Loucy (cell line): ENCODE measurements at regions not wholly inside any gene's neighbourhood (a gene's known extent, or its start where the extent isn't known, plus 50 kb on each side); places are given as distances from the start of the nearest gene placed in this dataset.

Experiments used
- H2AFZ ChIP-seq: fragments of 200-600 bp; sonication (generic); 2 replicates; pipeline ENCODE4 v1.6.0; 2016; ENCODE audit warnings: antibody characterized with exemption, mild to moderate bottlenecking, low read length, moderate library complexity
- H3F3A ChIP-seq: fragments of 200-600 bp; 2 replicates; pipeline ENCODE4 v1.6.0; 2016; ENCODE audit warnings: antibody characterized with exemption, low read depth, mild to moderate bottlenecking
- H3K27me3 ChIP-seq: fragments of 200-600 bp; sonication (generic); 2 replicates; pipeline ENCODE4 v1.6.1; 2014; ENCODE audit warnings: low read length, mild to moderate bottlenecking; ENCODE audit not compliant: insufficient read depth, poor library complexity, severe bottlenecking
- H3K36me3 ChIP-seq: fragments of 200-600 bp; sonication (generic); 2 replicates; pipeline ENCODE4 v1.6.1; 2016; ENCODE audit warnings: low read length; ENCODE audit not compliant: insufficient read depth
- H3K4me1 ChIP-seq: fragments of 200-600 bp; sonication (generic); 2 replicates; pipeline ENCODE4 v1.5.1; 2014; ENCODE audit warnings: low read length, mild to moderate bottlenecking; ENCODE audit not compliant: insufficient read depth, poor library complexity, severe bottlenecking
- H3K4me2 ChIP-seq: fragments of 200-600 bp; sonication (generic); 2 replicates; pipeline ENCODE4 v1.6.0; 2014; ENCODE audit warnings: antibody characterized with exemption, low read length, low read depth, mild to moderate bottlenecking; ENCODE audit not compliant: poor library complexity, severe bottlenecking
- H3K4me3 ChIP-seq: fragments of 200-600 bp; sonication (generic); 2 replicates; pipeline ENCODE4 v1.5.1; 2014; ENCODE audit warnings: low read length, mild to moderate bottlenecking, mixed read lengths; ENCODE audit not compliant: poor library complexity, severe bottlenecking
- H3K79me2 ChIP-seq: fragments of 200-600 bp; sonication (generic); 2 replicates; pipeline ENCODE4 v1.6.1; 2014; ENCODE audit warnings: low read length; ENCODE audit not compliant: insufficient read depth
- H3K9ac ChIP-seq: fragments of 200-600 bp; sonication (generic); 2 replicates; pipeline ENCODE4 v1.6.0; 2014; ENCODE audit warnings: mild to moderate bottlenecking, low read depth, low read length, moderate library complexity; ENCODE audit not compliant: poor library complexity, severe bottlenecking
- H3K9me2 ChIP-seq: fragments of 200-600 bp; sonication (generic); replicated peaks from 2 replicates; pipeline ENCODE4 v1.6.1; 2016; ENCODE audit warnings: low read depth, low read length, mixed read lengths
- H3K9me3 ChIP-seq: fragments of 200-600 bp; sonication (generic); 2 replicates; pipeline ENCODE4 v1.6.1; 2014; ENCODE audit warnings: mild to moderate bottlenecking, antibody characterized with exemption, low read length, low read depth; ENCODE audit not compliant: insufficient read depth
- H4K20me1 ChIP-seq: fragments of 200-600 bp; sonication (generic); 2 replicates; pipeline ENCODE4 v1.6.0; 2014; ENCODE audit warnings: antibody characterized with exemption, low read length, mild to moderate bottlenecking; ENCODE audit not compliant: insufficient read depth, poor library complexity, severe bottlenecking
- EZH2phosphoT487 ChIP-seq: fragments of 200-600 bp; IDR thresholded peaks from 2 replicates; pipeline ENCODE4 v1.6.1; 2018; ENCODE audit warnings: antibody characterized with exemption, mild to moderate bottlenecking, moderate library complexity, borderline replicate concordance
- TF ChIP-seq, protein P1 (sequence below): fragments of 200-600 bp; sonication (generic); conservative IDR thresholded peaks from 2 replicates; pipeline ENCODE4 v1.5.1; 2014; ENCODE audit warnings: mild to moderate bottlenecking, antibody characterized with exemption, low read length

DNA sequence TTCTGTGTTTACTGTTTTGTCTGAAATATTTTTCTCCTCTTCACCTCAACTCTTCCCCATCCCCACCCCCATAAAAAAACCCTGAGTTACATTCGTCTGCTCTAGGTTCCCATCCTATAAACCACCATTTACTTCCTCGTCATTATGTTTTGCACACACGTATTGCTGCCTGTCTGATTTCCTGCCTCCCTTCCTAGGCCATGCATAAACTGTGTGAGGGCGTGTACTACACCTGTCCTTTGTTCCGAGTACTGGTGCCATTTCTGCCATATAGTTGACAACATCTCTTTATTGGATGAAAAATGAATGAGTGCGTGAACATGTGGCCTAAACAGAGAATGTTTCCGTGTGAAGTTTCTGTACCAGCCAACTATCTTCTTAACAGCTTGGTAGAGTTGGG is 258.5 kb upstream of the FAT1 start:
- Histone ChIP-seq H3K79me2 (no peaks in the 10 kb centered on the region), H3K9me2 (no peaks in the 10 kb centered on the region), H3K4me1 (no peaks in the 10 kb centered on the region), H2AFZ (no peak overlapping the region), H3K27me3 (no peaks in the 10 kb centered on the region), H4K20me1 (no peaks in the 10 kb centered on the region), H3K4me3 (no peak overlapping the region), H3K4me2 (no peak overlapping the region), H3K36me3 (no peaks in the 10 kb centered on the region), H3K9ac (no peak overlapping the region), H3K9me3 (no peaks in the 10 kb centered on the region; the same call in 1 of the 2 replicates), H3F3A (no peaks in the 10 kb centered on the region)
- no peak for TF ChIP-seq EZH2phosphoT487
- TF ChIP-seq, protein P1, sequence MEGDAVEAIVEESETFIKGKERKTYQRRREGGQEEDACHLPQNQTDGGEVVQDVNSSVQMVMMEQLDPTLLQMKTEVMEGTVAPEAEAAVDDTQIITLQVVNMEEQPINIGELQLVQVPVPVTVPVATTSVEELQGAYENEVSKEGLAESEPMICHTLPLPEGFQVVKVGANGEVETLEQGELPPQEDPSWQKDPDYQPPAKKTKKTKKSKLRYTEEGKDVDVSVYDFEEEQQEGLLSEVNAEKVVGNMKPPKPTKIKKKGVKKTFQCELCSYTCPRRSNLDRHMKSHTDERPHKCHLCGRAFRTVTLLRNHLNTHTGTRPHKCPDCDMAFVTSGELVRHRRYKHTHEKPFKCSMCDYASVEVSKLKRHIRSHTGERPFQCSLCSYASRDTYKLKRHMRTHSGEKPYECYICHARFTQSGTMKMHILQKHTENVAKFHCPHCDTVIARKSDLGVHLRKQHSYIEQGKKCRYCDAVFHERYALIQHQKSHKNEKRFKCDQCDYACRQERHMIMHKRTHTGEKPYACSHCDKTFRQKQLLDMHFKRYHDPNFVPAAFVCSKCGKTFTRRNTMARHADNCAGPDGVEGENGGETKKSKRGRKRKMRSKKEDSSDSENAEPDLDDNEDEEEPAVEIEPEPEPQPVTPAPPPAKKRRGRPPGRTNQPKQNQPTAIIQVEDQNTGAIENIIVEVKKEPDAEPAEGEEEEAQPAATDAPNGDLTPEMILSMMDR = no peak

GRCh38 chr4:186984105-186984644 is 260.5 kb upstream of the FAT1 start:
- no peaks in the 10 kb centered on the region for H3K9me2 ChIP-seq
- no peaks in the 10 kb centered on the region for H3K36me3 ChIP-seq
- no peak overlapping the region for H3K9ac ChIP-seq
- no peak for TF ChIP-seq EZH2phosphoT487
- TF ChIP-seq, protein P1 = no peak
- H3K9me3 ChIP-seq = no peaks in the 10 kb centered on the region; the same call in 1 of the 2 replicates
- no peak overlapping the region for H3K4me2 ChIP-seq
- no peak overlapping the region for H3K4me3 ChIP-seq
- no peaks in the 10 kb centered on the region for H3F3A ChIP-seq
- H3K79me2 ChIP-seq = no peaks in the 10 kb centered on the region
- H3K4me1 ChIP-seq = no peaks in the 10 kb centered on the region
- no peak overlapping the region for H2AFZ ChIP-seq
- H4K20me1 ChIP-seq = no peaks in the 10 kb centered on the region
- H3K27me3 ChIP-seq = no peaks in the 10 kb centered on the region

DNA sequence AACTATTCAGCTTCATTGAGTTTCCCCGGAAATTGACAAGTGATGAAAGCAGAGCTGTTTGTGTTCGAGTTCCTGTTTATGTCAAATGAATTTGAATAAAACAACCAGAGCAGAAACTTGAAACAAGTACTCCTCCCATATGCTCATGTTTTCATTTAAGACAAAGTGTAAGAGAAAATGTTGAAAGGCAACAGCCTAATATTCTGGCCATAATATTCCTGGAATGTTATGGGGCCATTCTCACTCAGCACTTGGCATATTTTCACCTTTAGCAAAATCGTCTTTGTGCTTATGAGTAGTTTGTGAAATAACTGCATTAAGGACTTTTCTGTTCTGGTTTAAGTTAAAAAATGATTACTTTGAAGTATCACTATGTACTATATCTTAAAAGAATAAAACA is 276.0 kb upstream of the FAT1 start:
- Histone ChIP-seq H3K4me3 (no peak overlapping the region), H3F3A (no peaks in the 10 kb centered on the region), H3K4me1 (no peaks in the 10 kb centered on the region), H3K4me2 (no peak overlapping the region), H2AFZ (no peak overlapping the region), H3K9me3 (no peaks in the 10 kb centered on the region), H3K79me2 (no peaks in the 10 kb centered on the region), H3K36me3 (no peaks in the 10 kb centered on the region), H3K27me3 (no peaks in the 10 kb centered on the region), H3K9me2 (no peaks in the 10 kb centered on the region), H4K20me1 (no peaks in the 10 kb centered on the region), H3K9ac (no peak overlapping the region)
- TF ChIP-seq EZH2phosphoT487 = no peak
- TF ChIP-seq, protein P1 = no peak
